ENCODE measurements at regions not wholly inside any gene's neighbourhood (a gene's known extent, or its start where the extent isn't known, plus 50 kb on each side); places are given as distances from the start of the nearest gene placed in this dataset.
"Not testable (repeated sequence)": the region's sequence is repeated elsewhere in the genome, so short reads cannot be mapped to it uniquely, and the experiment has no call there.

GRCh38 chr5:60056191-60056590 lies 162.7 kb upstream of the PDE4D start:
- no peak overlapping the region for H3K9ac ChIP-seq (ENCODE audit: low read depth, low read length, poor library complexity, severe bottlenecking)
- H3K79me2 ChIP-seq (ENCODE audit: insufficient read depth, low read length), result no peaks in the 10 kb centered on the region
- no peak overlapping the region for H3K4me3 ChIP-seq (ENCODE audit: low read length, poor library complexity, severe bottlenecking)
- no peaks in the 10 kb centered on the region for H3K27me3 ChIP-seq (ENCODE audit: insufficient read depth, low read length, poor library complexity, severe bottlenecking)
- H3K9me2 ChIP-seq (replicated peaks; ENCODE audit: low read depth, low read length), result no peaks in the 10 kb centered on the region
- H3K4me2 ChIP-seq (ENCODE audit: low read depth, low read length, poor library complexity, severe bottlenecking), result no peak overlapping the region
- no peaks in the 10 kb centered on the region for H3K36me3 ChIP-seq (ENCODE audit: insufficient read depth, low read length)
- no peaks in the 10 kb centered on the region for H3F3A ChIP-seq (ENCODE audit: low read depth)
- no peaks in the 10 kb centered on the region for H3K4me1 ChIP-seq (ENCODE audit: insufficient read depth, low read length, poor library complexity, severe bottlenecking)
- H3K9me3 ChIP-seq (ENCODE audit: insufficient read depth, low read depth, low read length), result no peaks in the 10 kb centered on the region
- no peaks in the 10 kb centered on the region for H4K20me1 ChIP-seq (ENCODE audit: insufficient read depth, low read length, poor library complexity, severe bottlenecking)
- TF ChIP-seq CTCF (conservative IDR thresholded peaks at IDR 0.05; ENCODE audit: low read length) (no peak), EZH2phosphoT487 (IDR thresholded peaks at IDR 0.05; ENCODE audit: borderline replicate concordance) (no peak)
- no peak overlapping the region for H2AFZ ChIP-seq (ENCODE audit: low read length)

GRCh38 chr5:60055168-60055567 lies 161.6 kb upstream of the PDE4D start:
- H3K27me3 ChIP-seq (ENCODE audit: insufficient read depth, low read length, poor library complexity, severe bottlenecking), result no peaks in the 10 kb centered on the region
- H3K4me3 ChIP-seq (ENCODE audit: low read length, poor library complexity, severe bottlenecking), result no peak overlapping the region
- no peaks in the 10 kb centered on the region for H3K9me2 ChIP-seq (replicated peaks; ENCODE audit: low read depth, low read length)
- no peak overlapping the region for H2AFZ ChIP-seq (ENCODE audit: low read length)
- H3K4me1 ChIP-seq (ENCODE audit: insufficient read depth, low read length, poor library complexity, severe bottlenecking), result no peaks in the 10 kb centered on the region
- no peak overlapping the region for H3K9ac ChIP-seq (ENCODE audit: low read depth, low read length, poor library complexity, severe bottlenecking)
- no peaks in the 10 kb centered on the region for H3K9me3 ChIP-seq (ENCODE audit: insufficient read depth, low read depth, low read length)
- no peaks in the 10 kb centered on the region for H3F3A ChIP-seq (ENCODE audit: low read depth)
- no peaks in the 10 kb centered on the region for H3K36me3 ChIP-seq (ENCODE audit: insufficient read depth, low read length)
- no peak for TF ChIP-seq CTCF (conservative IDR thresholded peaks at IDR 0.05; ENCODE audit: low read length)
- TF ChIP-seq EZH2phosphoT487 (IDR thresholded peaks at IDR 0.05; ENCODE audit: borderline replicate concordance), result no peak
- no peak overlapping the region for H3K4me2 ChIP-seq (ENCODE audit: low read depth, low read length, poor library complexity, severe bottlenecking)
- H3K79me2 ChIP-seq (ENCODE audit: insufficient read depth, low read length), result no peaks in the 10 kb centered on the region
- no peaks in the 10 kb centered on the region for H4K20me1 ChIP-seq (ENCODE audit: insufficient read depth, low read length, poor library complexity, severe bottlenecking)

GRCh38 chr5:60041996-60042664 lies 148.6 kb upstream of the PDE4D start:
- not testable (repeated sequence) for H3K79me2 ChIP-seq (ENCODE audit: insufficient read depth, low read length)

GRCh38 chr5:60041508-60041907 lies 148.0 kb upstream of the PDE4D start:
- not testable (repeated sequence) for H3K9ac ChIP-seq (ENCODE audit: low read depth, low read length, poor library complexity, severe bottlenecking); H3K9me2 ChIP-seq (replicated peaks; ENCODE audit: low read depth, low read length); H3F3A ChIP-seq (ENCODE audit: low read depth); H3K27me3 ChIP-seq (ENCODE audit: insufficient read depth, low read length, poor library complexity, severe bottlenecking); H3K4me1 ChIP-seq (ENCODE audit: insufficient read depth, low read length, poor library complexity, severe bottlenecking); H3K4me2 ChIP-seq (ENCODE audit: low read depth, low read length, poor library complexity, severe bottlenecking); H3K9me3 ChIP-seq (ENCODE audit: insufficient read depth, low read depth, low read length); H3K4me3 ChIP-seq (ENCODE audit: low read length, poor library complexity, severe bottlenecking); H4K20me1 ChIP-seq (ENCODE audit: insufficient read depth, low read length, poor library complexity, severe bottlenecking); H3K79me2 ChIP-seq (ENCODE audit: insufficient read depth, low read length); H2AFZ ChIP-seq (ENCODE audit: low read length); H3K36me3 ChIP-seq (ENCODE audit: insufficient read depth, low read length)

More at GRCh38 chr5:60041996-60042664, 148.6 kb upstream of the PDE4D start:
- not testable (repeated sequence) for H3K9me2 ChIP-seq (replicated peaks; ENCODE audit: low read depth, low read length); H3K4me1 ChIP-seq (ENCODE audit: insufficient read depth, low read length, poor library complexity, severe bottlenecking); H3K36me3 ChIP-seq (ENCODE audit: insufficient read depth, low read length); H3K27me3 ChIP-seq (ENCODE audit: insufficient read depth, low read length, poor library complexity, severe bottlenecking); H3K9me3 ChIP-seq (ENCODE audit: insufficient read depth, low read depth, low read length); H4K20me1 ChIP-seq (ENCODE audit: insufficient read depth, low read length, poor library complexity, severe bottlenecking); H3K9ac ChIP-seq (ENCODE audit: low read depth, low read length, poor library complexity, severe bottlenecking); H3F3A ChIP-seq (ENCODE audit: low read depth); H3K4me2 ChIP-seq (ENCODE audit: low read depth, low read length, poor library complexity, severe bottlenecking); H3K4me3 ChIP-seq (ENCODE audit: low read length, poor library complexity, severe bottlenecking); H2AFZ ChIP-seq (ENCODE audit: low read length)

All from Loucy (cell line).